ENCODE measurements at regions not wholly inside any gene's neighbourhood (a gene's known extent, or its start where the extent isn't known, plus 50 kb on each side); places are given as distances from the start of the nearest gene placed in this dataset.
A peak's percentile ranks its signal among the peaks of the same experiment; 100 is the strongest.

- DNase-seq (ENCODE audit: low read depth in 2 of 2) = no peak
Measured at GRCh38 chr5:89989776-89990175, 419.8 kb downstream of the CETN3 start.

- peak in 1 of 2 experiments; percentile 18 for DNase-seq (ENCODE audit: low read depth in 2 of 2)
Measured at GRCh38 chr5:89988998-89989655, 420.4 kb downstream of the CETN3 start.

- DNase-seq (ENCODE audit: low read depth in 2 of 2) = no peak
Measured at GRCh38 chr5:89988129-89988810, 421.3 kb downstream of the CETN3 start.

- no peak for DNase-seq (ENCODE audit: low read depth in 2 of 2)
Measured at GRCh38 chr5:89983216-89983615, 426.3 kb downstream of the CETN3 start.

- DNase-seq (ENCODE audit: low read depth in 2 of 2) = peak; percentile 65 to 73
Measured at GRCh38 chr5:89981878-89982773, 427.4 kb downstream of the CETN3 start.

GRCh38 chr5:89981021-89981420 is 428.5 kb downstream of the CETN3 start:
- DNase-seq (ENCODE audit: low read depth in 2 of 2) = peak; percentile 44 to 50

GRCh38 chr5:89973516-89973915 is 436.0 kb downstream of the CETN3 start:
- DNase-seq (ENCODE audit: low read depth in 2 of 2) = no peak

GRCh38 chr5:89972901-89973300 is 436.7 kb downstream of the CETN3 start:
- DNase-seq (ENCODE audit: low read depth in 2 of 2) = peak; percentile 63 to 71

GRCh38 chr5:89968958-89969381 is 440.6 kb downstream of the CETN3 start:
- peak in 1 of 2 experiments; percentile 20 for DNase-seq (ENCODE audit: low read depth in 2 of 2)

GRCh38 chr5:89967771-89968444 is 441.6 kb downstream of the CETN3 start:
- peak; percentile 35 to 39 for DNase-seq (ENCODE audit: low read depth in 2 of 2)

- DNase-seq (ENCODE audit: low read depth in 2 of 2) = no peak
Measured at GRCh38 chr5:89956838-89957237, 452.7 kb downstream of the CETN3 start.

- DNase-seq (ENCODE audit: low read depth in 2 of 2) = no peak
Measured at GRCh38 chr5:89954916-89955315, 454.6 kb downstream of the CETN3 start.

- DNase-seq (ENCODE audit: low read depth in 2 of 2) = no peak
Measured at GRCh38 chr5:89951876-89952275, 457.7 kb downstream of the CETN3 start.

GRCh38 chr5:89950234-89950633 is 459.3 kb downstream of the CETN3 start:
- DNase-seq (ENCODE audit: low read depth in 2 of 2) = no peak

GRCh38 chr5:89948977-89949376 is 460.6 kb downstream of the CETN3 start:
- no peak for DNase-seq (ENCODE audit: low read depth in 2 of 2)

- DNase-seq (ENCODE audit: low read depth in 2 of 2) = no peak
Measured at GRCh38 chr5:89946916-89947315, 462.6 kb downstream of the CETN3 start.

- DNase-seq (ENCODE audit: low read depth in 2 of 2) = no peak
Measured at GRCh38 chr5:89946508-89946907, 463.0 kb downstream of the CETN3 start.

GRCh38 chr5:89942171-89942570 is 467.4 kb downstream of the CETN3 start:
- DNase-seq (ENCODE audit: low read depth in 2 of 2) = no peak

- DNase-seq (ENCODE audit: low read depth in 2 of 2) = no peak
Measured at GRCh38 chr5:89936576-89936975, 473.0 kb downstream of the CETN3 start.

GRCh38 chr5:89934069-89934468 is 475.5 kb downstream of the CETN3 start:
- DNase-seq (ENCODE audit: low read depth in 2 of 2) = no peak

GRCh38 chr5:89932771-89933181 is 476.8 kb downstream of the CETN3 start:
- DNase-seq (ENCODE audit: low read depth in 2 of 2) = no peak
